ENCODE measurements at regions not wholly inside any gene's neighbourhood (a gene's known extent, or its start where the extent isn't known, plus 50 kb on each side); places are given as distances from the start of the nearest gene placed in this dataset.

GRCh38 chr14:106276326-106277267, 750.2 kb downstream of the TMEM121 start:
- TF ChIP-seq TCF12 (IDR thresholded peaks at IDR 0.05; ENCODE audit: low read depth) = no peak
- TF ChIP-seq YY1 (IDR thresholded peaks at IDR 0.05; ENCODE audit: low read depth) = no peak
- no peak for TF ChIP-seq EP300 (IDR thresholded peaks at IDR 0.05; ENCODE audit: borderline replicate concordance)
- TF ChIP-seq CEBPB (IDR thresholded peaks at IDR 0.05) = no peak
- TF ChIP-seq EGR1 (IDR thresholded peaks at IDR 0.05) = no peak
- TF ChIP-seq TEAD4 (IDR thresholded peaks at IDR 0.05) = no peak
- TF ChIP-seq RAD21 (IDR thresholded peaks at IDR 0.05; ENCODE audit: low read depth) = no peak
- no peak for TF ChIP-seq ZBTB7A (IDR thresholded peaks at IDR 0.05; ENCODE audit: low read depth)
- no peak for TF ChIP-seq REST (IDR thresholded peaks at IDR 0.05; ENCODE audit: low read depth)
- no peak for TF ChIP-seq CREB1 (IDR thresholded peaks at IDR 0.05; ENCODE audit: low read depth)
- TF ChIP-seq FOXM1 (IDR thresholded peaks at IDR 0.05; ENCODE audit: borderline replicate concordance, low read depth) = no peak
- TF ChIP-seq, protein P1, sequence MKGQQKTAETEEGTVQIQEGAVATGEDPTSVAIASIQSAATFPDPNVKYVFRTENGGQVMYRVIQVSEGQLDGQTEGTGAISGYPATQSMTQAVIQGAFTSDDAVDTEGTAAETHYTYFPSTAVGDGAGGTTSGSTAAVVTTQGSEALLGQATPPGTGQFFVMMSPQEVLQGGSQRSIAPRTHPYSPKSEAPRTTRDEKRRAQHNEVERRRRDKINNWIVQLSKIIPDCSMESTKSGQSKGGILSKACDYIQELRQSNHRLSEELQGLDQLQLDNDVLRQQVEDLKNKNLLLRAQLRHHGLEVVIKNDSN (IDR thresholded peaks at IDR 0.05) = no peak

GRCh38 chr14:106277503-106277902, 751.1 kb downstream of the TMEM121 start:
- TF ChIP-seq, protein P2, sequence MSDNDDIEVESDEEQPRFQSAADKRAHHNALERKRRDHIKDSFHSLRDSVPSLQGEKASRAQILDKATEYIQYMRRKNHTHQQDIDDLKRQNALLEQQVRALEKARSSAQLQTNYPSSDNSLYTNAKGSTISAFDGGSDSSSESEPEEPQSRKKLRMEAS (IDR thresholded peaks at IDR 0.05) = no peak
- peak; percentile 28; the same call in 1 of the 2 replicates for TF ChIP-seq RAD21 (IDR thresholded peaks at IDR 0.05; ENCODE audit: low read depth)

DNA sequence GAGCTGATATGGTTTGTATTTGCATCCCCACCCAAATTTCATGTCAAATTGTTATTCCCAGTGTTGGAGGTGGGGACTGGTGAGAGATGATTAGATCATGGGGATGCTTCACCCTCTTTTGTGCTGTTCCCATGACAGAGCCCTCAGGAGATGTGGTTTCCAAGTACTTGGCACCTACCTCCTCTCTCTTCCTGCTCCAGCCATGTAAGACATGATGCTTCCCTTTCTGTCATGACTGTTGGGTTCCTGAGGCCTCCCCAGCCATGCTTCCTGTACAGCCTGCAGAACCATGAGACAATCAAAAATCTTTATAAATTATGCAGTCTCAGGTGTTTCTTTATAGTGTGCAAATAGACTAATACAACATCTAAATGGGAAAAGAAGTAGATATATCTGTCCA, 754.5 kb downstream of the TMEM121 start:
- TF ChIP-seq TEAD4 (IDR thresholded peaks at IDR 0.05) = no peak
- TF ChIP-seq TCF12 (IDR thresholded peaks at IDR 0.05; ENCODE audit: low read depth) = no peak
- TF ChIP-seq YY1 (IDR thresholded peaks at IDR 0.05; ENCODE audit: low read depth) = no peak
- no peak for TF ChIP-seq TAF1 (IDR thresholded peaks at IDR 0.05; ENCODE audit: low read depth)
- TF ChIP-seq, protein P2 (IDR thresholded peaks at IDR 0.05) = no peak
- TF ChIP-seq REST (IDR thresholded peaks at IDR 0.05; ENCODE audit: low read depth) = no peak
- no peak for TF ChIP-seq EP300 (IDR thresholded peaks at IDR 0.05; ENCODE audit: borderline replicate concordance)
- no peak for TF ChIP-seq RAD21 (IDR thresholded peaks at IDR 0.05; ENCODE audit: low read depth)
- no peak for TF ChIP-seq CREB1 (IDR thresholded peaks at IDR 0.05; ENCODE audit: low read depth)
- no peak for TF ChIP-seq FOXM1 (IDR thresholded peaks at IDR 0.05; ENCODE audit: borderline replicate concordance, low read depth)
- TF ChIP-seq EGR1 (IDR thresholded peaks at IDR 0.05) = no peak

- TF ChIP-seq TEAD4 (IDR thresholded peaks at IDR 0.05) = no peak
- peak; percentile 13; the same call in 1 of the 2 replicates for TF ChIP-seq RAD21 (IDR thresholded peaks at IDR 0.05; ENCODE audit: low read depth)
Observed at GRCh38 chr14:106286697-106287290, 760.4 kb downstream of the TMEM121 start.

DNA sequence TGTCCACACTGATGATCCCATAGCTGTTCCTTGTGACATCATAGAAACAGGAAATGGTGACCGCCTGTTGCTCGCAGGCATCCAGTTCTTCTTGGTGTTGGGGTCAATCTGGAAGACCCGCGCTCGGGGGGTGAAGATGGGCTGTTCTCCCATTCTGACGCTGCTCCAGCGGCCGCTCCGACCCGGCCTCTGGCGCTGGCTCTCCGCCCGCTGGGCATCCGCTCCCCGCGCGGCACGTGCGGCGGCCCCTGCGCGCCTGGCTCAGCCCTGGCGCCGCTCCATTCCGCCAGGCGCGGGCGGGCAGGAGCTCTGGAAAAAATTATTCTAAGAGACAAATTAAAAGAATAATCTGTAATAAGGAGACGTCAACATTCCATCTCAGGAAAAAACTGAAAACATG, 761.1 kb downstream of the TMEM121 start:
- TF ChIP-seq TEAD4 (IDR thresholded peaks at IDR 0.05) (no peak), ZBTB7A (IDR thresholded peaks at IDR 0.05; ENCODE audit: low read depth) (no peak)
- TF ChIP-seq, protein P2 (IDR thresholded peaks at IDR 0.05) = no peak

DNA sequence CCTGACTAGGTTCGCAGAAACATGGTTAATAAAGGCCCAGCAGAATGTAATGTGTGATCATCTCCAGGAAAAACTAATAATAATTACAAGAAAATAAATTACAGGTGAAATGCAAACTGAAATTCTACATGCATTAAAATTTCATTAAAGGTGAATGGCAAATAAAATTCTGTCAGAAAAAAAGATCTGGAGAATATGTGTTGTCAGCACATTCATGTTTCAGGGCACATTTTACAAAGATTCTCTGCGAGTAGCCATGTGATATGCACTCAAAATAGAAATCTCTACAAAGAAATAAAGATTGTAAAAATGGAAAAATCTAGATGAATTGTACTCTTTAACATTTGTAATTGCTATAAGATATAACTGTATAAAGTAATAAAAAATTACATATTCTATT, 765.2 kb downstream of the TMEM121 start:
- TF ChIP-seq YY1 (IDR thresholded peaks at IDR 0.05; ENCODE audit: low read depth) (no peak), FOXM1 (IDR thresholded peaks at IDR 0.05; ENCODE audit: borderline replicate concordance, low read depth) (no peak), TAF1 (IDR thresholded peaks at IDR 0.05; ENCODE audit: low read depth) (no peak), EGR1 (IDR thresholded peaks at IDR 0.05) (no peak), NFIC (IDR thresholded peaks at IDR 0.05) (no peak), CREB1 (IDR thresholded peaks at IDR 0.05; ENCODE audit: low read depth) (no peak), ZBTB7A (IDR thresholded peaks at IDR 0.05; ENCODE audit: low read depth) (no peak), RAD21 (IDR thresholded peaks at IDR 0.05; ENCODE audit: low read depth) (no peak), EP300 (IDR thresholded peaks at IDR 0.05; ENCODE audit: borderline replicate concordance) (no peak), CEBPB (IDR thresholded peaks at IDR 0.05) (no peak), REST (IDR thresholded peaks at IDR 0.05; ENCODE audit: low read depth) (no peak), TCF12 (IDR thresholded peaks at IDR 0.05; ENCODE audit: low read depth) (no peak), TEAD4 (IDR thresholded peaks at IDR 0.05) (no peak)
- TF ChIP-seq, protein P2 (IDR thresholded peaks at IDR 0.05) = no peak
- TF ChIP-seq, protein P1 (IDR thresholded peaks at IDR 0.05) = no peak
